Neuronal stem cell (in vitro differentiated cells): ENCODE measurements at regions not wholly inside any gene's neighbourhood (a gene's known extent, or its start where the extent isn't known, plus 50 kb on each side); places are given as distances from the start of the nearest gene placed in this dataset.

Source experiments
- DNase-seq: peaks from one replicate; pipeline ENCODE4 v3.0.0-alpha.2; 2013; ENCODE audit warnings: low spot score
- H2AFZ ChIP-seq: one replicate; pipeline ENCODE4 v1.6.1; 2013; ENCODE audit warnings: mild to moderate bottlenecking, low read length, inconsistent platforms
- H2AK5ac ChIP-seq: 2 replicates; pipeline ENCODE4 v1.6.1; 2013; ENCODE audit warnings: low read depth, mild to moderate bottlenecking, inconsistent platforms, low read length, moderate library complexity, mixed read lengths
- H2BK120ac ChIP-seq: 2 replicates; pipeline ENCODE4 v1.6.1; 2013; ENCODE audit warnings: low read depth, mild to moderate bottlenecking, inconsistent platforms, low read length, moderate library complexity, mixed read lengths
- H2BK12ac ChIP-seq: one replicate; pipeline ENCODE4 v1.6.1; 2013; ENCODE audit warnings: low read length, inconsistent platforms
- H2BK15ac ChIP-seq: 2 replicates; pipeline ENCODE4 v1.6.1; 2013; ENCODE audit warnings: mild to moderate bottlenecking, low read length, inconsistent platforms, mixed read lengths
- H2BK5ac ChIP-seq: one replicate; pipeline ENCODE4 v1.6.1; 2013; ENCODE audit warnings: inconsistent platforms, mild to moderate bottlenecking, low read length, moderate library complexity
- H3K14ac ChIP-seq: one replicate; pipeline ENCODE4 v1.6.1; 2013; ENCODE audit warnings: low read length, inconsistent platforms
- H3K18ac ChIP-seq: 2 replicates; pipeline ENCODE4 v1.6.1; 2013; ENCODE audit warnings: low read length, inconsistent platforms
- H3K23ac ChIP-seq: 2 replicates; pipeline ENCODE4 v1.6.1; 2013; ENCODE audit warnings: low read depth, mild to moderate bottlenecking, mixed read lengths, low read length, inconsistent platforms; ENCODE audit not compliant: poor library complexity
- H3K27ac ChIP-seq: replicated peaks from 3 replicates; pipeline ENCODE4 v1.5.1; 2013; ENCODE audit warnings: low read length, inconsistent platforms
- H3K27me3 ChIP-seq, 3 experiments: 2 replicates each; pipeline ENCODE4 v1.6.1; 2013; ENCODE audit warnings: low read length in 3 of 3, mild to moderate bottlenecking in 2 of 3, inconsistent platforms in 1 of 3, low read depth in 1 of 3, mixed read lengths in 1 of 3, moderate library complexity in 1 of 3; ENCODE audit not compliant: control insufficient read depth in 3 of 3, insufficient read depth in 3 of 3
- H3K36me3 ChIP-seq, 2 donors: replicated peaks in 1 of 2; 2 replicates each; pipeline ENCODE4 v1.6.1; 2013; ENCODE audit warnings: low read length in 2 of 2; ENCODE audit not compliant: control insufficient read depth in 2 of 2, insufficient read depth in 2 of 2
- H3K4ac ChIP-seq: 2 replicates; pipeline ENCODE4 v1.6.1; 2013; ENCODE audit warnings: inconsistent platforms, mild to moderate bottlenecking, low read length, moderate library complexity
- H3K4me1 ChIP-seq, 2 donors: 1 replicate in 1 of 2; 2 replicates in 1 of 2; pipeline ENCODE4 v1.6.1; 2013; ENCODE audit warnings: low read length in 2 of 2, low read depth in 1 of 2; ENCODE audit not compliant: control insufficient read depth in 2 of 2, insufficient read depth in 1 of 2
- H3K4me2 ChIP-seq: one replicate; pipeline ENCODE4 v1.6.1; 2013; ENCODE audit warnings: mild to moderate bottlenecking, low read length, inconsistent platforms; ENCODE audit not compliant: insufficient read depth, poor library complexity, severe bottlenecking
- H3K4me3 ChIP-seq, 2 donors: 2 replicates each; pipeline ENCODE4 v1.5.1; 2013; ENCODE audit warnings: low read length in 2 of 2, mild to moderate bottlenecking in 2 of 2, inconsistent platforms in 1 of 2, moderate library complexity in 1 of 2
- H3K79me1 ChIP-seq: one replicate; pipeline ENCODE4 v1.6.1; 2013; ENCODE audit warnings: low read depth, mild to moderate bottlenecking, inconsistent platforms, low read length, moderate library complexity
- H3K9ac ChIP-seq: one replicate; pipeline ENCODE4 v1.6.1; 2013; ENCODE audit warnings: mild to moderate bottlenecking, low read depth, low read length, inconsistent platforms; ENCODE audit not compliant: poor library complexity
- H3K9me3 ChIP-seq, 2 donors: replicated peaks in 1 of 2; 2 replicates each; pipeline versions ENCODE3 to v1.6.1; 2013; ENCODE audit warnings: low read length in 2 of 2, mild to moderate bottlenecking in 2 of 2, inconsistent platforms in 1 of 2, low read depth in 1 of 2, mixed read lengths in 1 of 2, moderate library complexity in 1 of 2; ENCODE audit not compliant: control insufficient read depth in 2 of 2, insufficient read depth in 1 of 2
- H4K8ac ChIP-seq: one replicate; pipeline ENCODE4 v1.6.1; 2013; ENCODE audit warnings: low read depth, mild to moderate bottlenecking, inconsistent platforms, low read length, moderate library complexity
- H4K91ac ChIP-seq: one replicate; pipeline ENCODE4 v1.6.1; 2013; ENCODE audit warnings: low read length, low read depth, mild to moderate bottlenecking, inconsistent platforms; ENCODE audit not compliant: poor library complexity
- WGBS, 2 donors: extraction: QIAGEN DNeasy Blood & Tissue Kit; methylation state at CpG; one replicate each; pipeline ENCODE4 v1.1.7; 2013; ENCODE audit warnings: missing lambda C conversion rate in 2 of 2, mixed read lengths in 1 of 2; ENCODE audit not compliant: insufficient read length in 2 of 2, insufficient replicate concordance in 1 of 2; ENCODE audit errors: extremely low coverage in 2 of 2; 5-methylcytosine and 5-hydroxymethylcytosine counted together

DNA sequence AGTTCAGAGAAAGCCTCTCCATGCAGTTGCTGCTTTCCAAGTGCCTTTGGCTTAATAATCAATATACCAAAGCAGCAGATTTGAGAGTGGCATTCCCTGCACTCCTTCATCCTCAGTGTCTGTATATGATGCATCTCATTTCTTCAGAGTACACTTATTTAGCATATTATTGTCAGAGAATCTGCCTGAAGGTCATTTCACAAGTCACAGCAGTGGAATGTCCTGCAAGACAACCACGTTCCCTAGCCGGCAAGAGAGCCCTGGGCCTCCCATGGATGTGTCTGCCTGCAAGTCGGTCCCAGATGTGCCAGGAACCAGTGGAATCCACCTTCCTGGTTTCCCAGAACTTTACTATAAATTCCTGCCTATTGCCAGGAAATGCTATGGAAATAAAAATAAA is 289.4 kb upstream of the IGFBP3 start:
- H3K36me3 ChIP-seq, result no peaks in the 10 kb centered on the region
- no peak overlapping the region for H2AFZ ChIP-seq
- no peaks in the 10 kb centered on the region for H3K27me3 ChIP-seq
- no peak overlapping the region for H2BK15ac ChIP-seq
- no peak overlapping the region for H3K23ac ChIP-seq
- H3K9me3 ChIP-seq, result no peaks in the 10 kb centered on the region
- H3K27ac ChIP-seq, result no peak overlapping the region
- no peak overlapping the region for H4K8ac ChIP-seq
- no peak overlapping the region for H3K14ac ChIP-seq
- H3K4me3 ChIP-seq, result no peak overlapping the region
- H3K18ac ChIP-seq, result no peak overlapping the region
- no peak overlapping the region for H2BK120ac ChIP-seq
- DNase-seq, result no peak
- no CpG with 5 or more reads among the region's 3 CpGs for WGBS, 2 donors
- H3K4me2 ChIP-seq, result no peak overlapping the region
- no peak overlapping the region for H2AK5ac ChIP-seq
- H2BK12ac ChIP-seq, result no peak overlapping the region
- no peak overlapping the region for H3K4ac ChIP-seq
- H2BK5ac ChIP-seq, result no peak overlapping the region
- no peaks in the 10 kb centered on the region for H3K79me1 ChIP-seq
- H3K9ac ChIP-seq, result no peak overlapping the region
- H3K4me1 ChIP-seq, result peaks cover under 1 to 3% of the 10 kb centered on the region in 2 donors
- H4K91ac ChIP-seq, result no peak overlapping the region

DNA sequence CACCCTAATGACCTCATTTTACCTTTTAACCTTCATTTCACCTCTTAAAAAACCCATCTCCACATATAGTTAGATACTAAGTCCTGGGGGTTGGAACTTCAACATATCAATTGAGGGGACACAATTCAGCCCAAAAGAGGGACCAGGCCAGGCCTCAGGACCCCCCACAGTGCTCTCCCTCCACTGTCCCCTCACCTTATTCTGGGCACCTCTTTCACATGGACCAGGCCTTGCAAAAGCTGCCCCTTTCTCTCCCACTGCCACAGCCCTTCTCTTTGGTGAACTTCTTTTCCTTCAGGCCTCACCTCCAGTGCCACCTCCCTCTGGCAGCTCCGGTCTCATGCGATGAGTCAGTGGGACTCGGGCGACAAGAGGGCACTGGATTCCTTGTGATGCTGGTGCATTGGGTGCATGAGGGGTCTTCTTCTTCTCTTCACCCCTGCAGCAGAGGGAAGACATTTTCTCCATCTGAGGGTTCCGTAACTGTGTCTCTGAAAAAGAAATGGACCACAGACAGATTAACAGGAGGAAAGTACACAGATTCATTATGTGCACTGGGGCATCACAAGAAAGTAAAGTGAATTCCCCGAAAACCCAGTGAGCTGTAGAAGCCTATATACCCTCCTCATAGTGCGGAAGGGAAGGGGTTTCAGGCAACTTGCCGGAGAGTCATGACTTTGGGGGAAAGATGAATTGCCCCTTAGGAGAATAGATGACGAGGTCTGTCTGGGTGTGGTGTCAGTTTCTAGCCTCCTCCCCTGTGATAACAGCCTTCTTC is 288.7 kb upstream of the IGFBP3 start:
- no CpG with 5 or more reads among the region's 9 CpGs for WGBS, 2 donors

DNA sequence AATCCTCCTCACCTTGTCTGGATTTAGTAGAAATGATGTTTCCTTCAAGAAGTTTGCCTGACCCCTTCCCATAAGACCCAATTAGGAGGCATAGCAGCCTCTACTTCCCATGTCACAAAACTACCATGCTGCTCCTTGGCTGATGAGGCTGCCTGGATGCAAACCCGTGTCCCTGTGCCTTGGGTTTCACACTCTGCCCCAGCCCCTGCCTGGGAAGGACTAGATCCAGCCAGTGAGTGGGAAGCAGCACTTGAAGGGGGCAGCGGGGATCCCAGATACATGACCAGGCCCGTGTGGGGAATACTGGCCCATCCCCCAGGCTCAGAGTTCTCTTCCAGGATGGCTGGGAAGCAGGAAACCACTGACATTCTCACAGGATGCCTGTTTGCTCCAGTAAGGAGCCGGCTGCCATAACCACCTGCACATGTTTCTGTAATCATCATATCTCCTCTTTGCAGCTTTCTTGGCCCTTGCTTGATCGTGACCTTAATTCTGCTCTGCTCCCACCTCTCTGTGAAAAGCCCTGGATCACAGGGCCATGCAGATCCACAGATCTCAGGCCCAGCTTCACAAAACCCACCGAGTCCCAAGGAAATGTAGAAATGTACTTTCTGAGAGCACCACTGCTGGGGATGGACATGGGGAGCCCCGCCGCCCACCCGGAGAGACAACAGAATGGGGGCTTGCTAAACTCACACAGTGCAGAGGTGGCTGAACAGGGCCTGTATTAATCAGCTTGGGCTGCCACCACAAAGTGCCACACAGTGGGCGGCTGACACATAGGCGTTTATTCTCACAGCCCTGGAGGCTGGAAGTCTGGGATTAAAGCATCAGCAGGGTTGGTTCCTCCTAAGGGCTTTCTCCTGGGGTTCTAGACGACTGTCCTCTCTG is 287.8 kb upstream of the IGFBP3 start:
- no peak overlapping the region for H2BK120ac ChIP-seq
- no peak overlapping the region for H3K4me3 ChIP-seq
- no peak overlapping the region for H2BK5ac ChIP-seq
- H4K8ac ChIP-seq, result peak overlapping the region; percentile 70
- H3K4me2 ChIP-seq, result no peak overlapping the region
- no peak overlapping the region for H3K14ac ChIP-seq
- H3K18ac ChIP-seq, result peak overlapping the region; percentile 91
- no peak overlapping the region for H3K4ac ChIP-seq
- H3K79me1 ChIP-seq, result no peaks in the 10 kb centered on the region
- no peaks in the 10 kb centered on the region for H3K36me3 ChIP-seq
- no peak overlapping the region for H4K91ac ChIP-seq
- H3K27ac ChIP-seq, result no peak overlapping the region
- H3K9ac ChIP-seq, result no peak overlapping the region
- H2BK15ac ChIP-seq, result peak overlapping the region; percentile 7
- peak overlapping the region; percentile 62 for H2AFZ ChIP-seq
- peak overlapping the region; percentile 97 for H2BK12ac ChIP-seq
- WGBS, 2 donors, result no CpG with 5 or more reads among the region's 12 CpGs
- no peaks in the 10 kb centered on the region for H3K9me3 ChIP-seq
- no peak for DNase-seq
- H3K27me3 ChIP-seq, result no peaks in the 10 kb centered on the region
- no peak overlapping the region for H2AK5ac ChIP-seq
- peak overlapping the region; percentile 49 for H3K23ac ChIP-seq
- H3K4me1 ChIP-seq, result peaks cover 0 to 3% of the 10 kb centered on the region in 2 donors

More for the DNA sequence above, 288.7 kb upstream of the IGFBP3 start:
- H3K79me1 ChIP-seq, result no peaks in the 10 kb centered on the region
- no peak overlapping the region for H2AFZ ChIP-seq
- no peaks in the 10 kb centered on the region for H3K9me3 ChIP-seq
- no peak overlapping the region for H2BK12ac ChIP-seq
- peaks cover 0 to 3% of the 10 kb centered on the region in 2 donors for H3K4me1 ChIP-seq
- H2BK5ac ChIP-seq, result no peak overlapping the region
- H3K18ac ChIP-seq, result peak overlapping the region; percentile 85
- no peak for DNase-seq
- H3K4ac ChIP-seq, result no peak overlapping the region
- H3K4me2 ChIP-seq, result no peak overlapping the region
- H3K4me3 ChIP-seq, result no peak overlapping the region
- no peaks in the 10 kb centered on the region for H3K27me3 ChIP-seq
- no peak overlapping the region for H2BK15ac ChIP-seq
- no peak overlapping the region for H4K91ac ChIP-seq
- H3K36me3 ChIP-seq, result no peaks in the 10 kb centered on the region
- no peak overlapping the region for H2BK120ac ChIP-seq
- H3K23ac ChIP-seq, result no peak overlapping the region
- no peak overlapping the region for H2AK5ac ChIP-seq
- no peak overlapping the region for H3K9ac ChIP-seq
- H3K27ac ChIP-seq, result no peak overlapping the region
- H3K14ac ChIP-seq, result no peak overlapping the region
- no peak overlapping the region for H4K8ac ChIP-seq
